HG03135 (cell line): ENCODE measurements at regions not wholly inside any gene's neighbourhood (a gene's known extent, or its start where the extent isn't known, plus 50 kb on each side); places are given as distances from the start of the nearest gene placed in this dataset.

Experiments used
- ATAC-seq: cut with Tn5 transposase; IDR thresholded peaks from one replicate; pipeline ENCODE4 v1.9.1; 2021; ENCODE audit warnings: mild to moderate bottlenecking, moderate library complexity; ENCODE audit not compliant: unreplicated experiment

DNA sequence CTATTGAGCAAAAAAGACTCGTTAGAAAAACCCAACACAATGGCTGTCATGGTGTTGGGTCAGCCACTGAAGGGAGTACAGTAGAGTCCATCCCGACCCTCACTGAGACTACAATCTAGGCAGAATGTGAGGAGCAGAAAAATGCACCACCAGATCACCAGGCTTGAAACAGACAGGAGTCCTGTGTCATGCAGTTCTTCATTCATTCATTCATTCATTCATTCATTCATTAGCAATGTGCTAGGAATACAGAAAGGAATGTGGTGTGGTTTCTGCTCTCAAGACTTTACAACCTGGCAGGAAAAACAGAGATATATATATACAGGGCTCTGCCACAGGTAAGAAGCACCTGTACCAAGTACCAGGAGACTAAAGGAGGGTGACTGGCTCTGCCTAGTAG lies 392.3 kb downstream of the OMA1 start:
- ATAC-seq: no peak

DNA sequence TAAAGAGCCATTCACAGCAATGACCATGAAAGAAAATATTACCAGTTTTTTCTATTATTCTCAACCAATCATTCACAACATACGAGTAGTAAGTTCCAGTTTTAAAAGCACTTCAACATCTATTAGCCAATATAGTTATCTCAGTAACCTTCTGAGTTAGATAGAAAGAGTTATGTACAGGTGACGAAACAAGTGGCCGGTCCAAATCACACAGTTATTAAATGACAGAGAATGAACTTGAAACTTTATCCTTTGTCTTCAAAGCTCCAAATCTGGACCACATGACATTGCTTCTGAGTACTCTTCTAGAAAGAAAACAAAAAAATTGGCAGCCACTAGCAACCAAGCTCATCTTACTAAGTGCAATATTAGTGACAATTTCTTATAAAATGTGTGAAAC lies 393.8 kb downstream of the OMA1 start:
- ATAC-seq: no peak

DNA sequence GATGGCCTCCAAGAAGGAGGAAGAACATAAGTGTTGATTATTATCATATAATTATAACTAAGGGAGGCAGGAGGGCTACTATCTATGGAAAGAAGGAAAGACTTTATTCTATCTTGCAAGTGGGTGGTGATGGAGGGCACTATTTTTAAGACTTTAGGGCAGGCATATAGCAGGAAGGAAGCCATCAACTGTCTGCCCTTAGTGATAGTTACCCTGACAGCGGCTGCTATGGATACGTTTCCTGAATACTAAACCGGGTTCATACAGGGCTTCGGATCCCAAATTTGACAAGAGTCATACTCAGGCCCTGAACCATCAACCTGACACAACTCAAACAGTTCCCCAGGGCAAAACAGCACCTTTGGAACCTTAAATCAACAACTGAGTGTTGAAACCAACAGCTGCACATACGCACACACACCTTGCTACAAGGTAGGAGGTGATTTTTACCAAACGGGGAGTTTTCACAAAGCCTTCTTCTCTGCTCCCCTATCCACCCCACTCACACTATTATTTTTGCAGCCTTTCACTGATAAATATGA lies 397.2 kb downstream of the OMA1 start:
- no peak for ATAC-seq

DNA sequence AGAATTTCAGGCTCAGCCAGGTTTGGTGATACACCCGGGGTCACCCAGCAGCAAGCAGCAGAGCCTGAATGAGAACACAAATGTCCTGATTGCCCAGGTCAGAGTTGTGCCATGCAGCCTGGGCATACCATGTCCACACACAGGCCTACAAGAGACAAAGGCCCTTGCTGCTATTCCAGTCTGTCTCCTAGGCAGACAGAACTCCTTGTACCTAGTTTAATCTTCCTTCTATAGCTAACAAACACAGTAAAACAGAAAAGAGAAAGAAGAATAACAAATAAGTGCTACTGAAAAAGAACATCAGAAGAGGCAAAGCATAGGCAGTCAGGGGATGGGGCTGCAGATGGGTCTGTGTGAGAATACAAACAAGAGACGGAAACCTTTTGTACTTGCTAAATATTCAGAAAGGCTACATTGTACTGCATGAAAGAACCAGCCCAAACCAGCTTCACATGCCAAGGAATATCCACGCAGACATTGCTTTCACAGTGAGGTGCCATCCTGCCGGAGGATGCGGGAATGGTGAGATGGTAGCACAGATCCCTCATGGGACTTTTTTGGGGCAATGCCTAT lies 401.7 kb downstream of the OMA1 start:
- ATAC-seq: no peak

DNA sequence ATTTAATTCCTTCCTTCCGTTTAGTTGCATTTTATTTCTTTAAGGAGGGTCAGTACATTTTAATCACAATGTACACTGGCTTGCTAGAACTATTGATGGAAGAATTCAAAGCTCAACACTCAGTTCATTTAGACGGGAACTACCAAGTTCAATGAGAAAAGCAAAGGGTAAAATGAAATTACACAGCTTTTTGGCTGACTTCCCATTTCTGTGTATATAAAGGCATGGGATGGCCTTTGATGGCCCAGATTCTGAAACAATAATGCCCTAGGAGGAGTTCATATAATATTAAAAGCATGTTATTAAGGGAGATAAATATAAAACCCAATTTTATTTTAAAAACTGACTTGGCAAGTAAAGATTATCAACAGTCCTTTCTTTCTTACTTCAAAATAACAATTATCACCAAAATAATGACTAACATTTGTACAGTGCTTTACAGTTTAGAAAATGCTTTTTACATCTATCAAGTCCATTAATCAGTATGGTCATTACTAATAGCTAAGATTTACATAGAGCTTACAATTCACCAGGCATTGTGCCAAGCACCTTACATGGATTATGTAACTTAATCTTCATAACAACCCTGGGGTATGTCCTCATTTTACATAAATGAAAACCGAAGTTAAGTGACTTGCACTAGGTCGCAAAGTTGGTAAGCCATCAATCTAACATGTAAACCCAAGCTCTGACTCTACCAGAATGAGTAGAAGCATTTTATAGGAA lies 402.4 kb downstream of the OMA1 start:
- ATAC-seq: no peak

DNA sequence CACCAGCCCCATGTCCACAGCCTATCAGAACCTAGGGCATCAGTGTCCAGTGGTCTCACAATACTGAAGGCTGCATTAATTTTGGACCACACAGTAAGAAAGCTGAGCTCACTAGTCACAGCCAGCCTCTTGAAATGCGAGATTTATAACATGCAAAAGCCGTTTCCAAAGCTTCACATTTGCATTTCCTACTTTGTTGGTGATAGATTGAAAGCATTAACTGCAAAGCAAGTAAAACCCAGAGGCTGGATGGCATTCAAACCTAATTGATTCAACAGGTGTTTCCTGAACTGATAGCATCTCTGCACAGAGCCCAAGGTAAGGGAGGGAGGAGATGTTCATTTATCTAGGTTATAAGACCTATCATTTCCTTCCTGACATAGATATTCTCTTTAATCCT lies 410.1 kb downstream of the OMA1 start:
- ATAC-seq: no peak

DNA sequence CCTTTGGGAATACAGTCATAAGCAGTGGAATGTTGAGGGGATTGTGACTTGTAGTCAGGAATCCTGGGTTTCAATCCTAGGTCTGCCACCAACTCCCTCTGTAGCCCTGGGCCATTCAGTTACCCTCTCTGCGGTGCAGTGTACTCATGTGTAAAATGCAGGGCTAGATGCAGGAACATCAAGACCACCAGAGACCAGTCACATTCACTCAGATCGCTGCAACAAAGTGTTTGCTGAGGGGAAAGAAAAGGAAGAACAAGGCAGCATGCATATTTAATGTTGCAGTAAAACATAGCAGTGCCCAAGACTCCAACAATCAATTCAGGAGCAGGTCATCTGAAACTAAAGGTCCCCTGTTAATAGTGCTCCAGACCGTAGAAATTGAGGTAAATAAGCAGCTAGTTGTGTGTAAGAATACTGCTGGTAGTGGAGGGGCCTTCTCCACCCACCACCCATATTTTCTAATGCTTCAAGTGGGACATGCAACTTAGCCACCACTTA lies 410.7 kb downstream of the OMA1 start:
- no peak for ATAC-seq

DNA sequence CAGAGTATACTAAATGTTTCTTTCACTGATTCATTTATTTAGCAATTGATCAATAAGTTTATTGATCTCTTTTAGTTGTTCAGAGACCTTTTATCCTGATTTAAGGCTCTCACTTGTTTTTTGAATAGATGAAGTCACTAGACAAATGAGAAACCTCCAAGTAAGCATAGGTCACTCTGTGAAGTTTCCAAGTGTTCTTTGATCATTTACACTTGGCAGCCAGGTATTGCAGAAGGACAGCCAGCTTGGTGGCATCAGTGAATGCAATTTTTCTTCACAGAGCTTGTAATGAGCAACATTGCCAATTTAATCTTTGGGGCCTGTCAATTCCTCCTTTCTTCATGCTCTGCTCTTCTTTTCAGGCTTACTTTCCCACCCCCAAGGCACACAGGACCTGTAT lies 413.0 kb downstream of the OMA1 start:
- ATAC-seq: no peak

DNA sequence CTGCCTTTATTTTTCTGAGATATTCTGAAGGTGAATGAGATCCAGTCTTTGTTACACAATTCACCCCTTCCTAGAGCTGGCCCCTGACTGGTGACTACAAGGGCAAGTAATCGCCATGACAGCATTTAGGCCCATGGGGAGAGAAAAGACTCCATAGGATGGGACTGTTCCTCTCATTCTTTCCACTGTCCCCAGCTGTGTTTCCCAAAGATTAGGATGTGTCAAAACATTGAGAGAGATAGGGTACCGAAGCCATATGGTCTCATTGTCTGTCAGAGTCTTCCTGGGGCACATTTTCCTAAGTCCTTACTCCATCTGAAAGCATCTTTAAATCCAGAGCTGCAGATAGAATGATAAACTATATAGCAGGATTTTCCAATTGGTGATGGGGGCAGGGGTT lies 423.5 kb downstream of the OMA1 start:
- ATAC-seq: no peak

DNA sequence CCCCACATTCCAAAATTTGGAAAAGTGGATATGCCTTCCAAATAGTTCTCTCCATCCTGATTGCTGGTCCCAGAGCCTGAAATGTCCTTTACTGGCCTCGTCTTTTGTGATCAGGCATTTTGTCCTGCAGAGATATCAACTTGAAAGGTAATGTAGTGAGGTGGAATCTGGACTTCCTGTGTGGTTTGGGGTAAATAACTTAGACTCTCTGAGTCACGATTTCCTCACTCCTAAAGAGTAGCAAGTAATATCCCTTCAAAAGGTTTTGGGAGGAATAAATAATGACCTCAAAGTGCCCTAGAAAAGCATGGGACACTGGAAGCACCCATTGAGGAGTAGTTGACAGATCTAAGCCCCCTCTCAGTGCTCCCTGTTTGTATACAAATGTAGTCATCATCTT lies 426.6 kb downstream of the OMA1 start:
- no peak for ATAC-seq

DNA sequence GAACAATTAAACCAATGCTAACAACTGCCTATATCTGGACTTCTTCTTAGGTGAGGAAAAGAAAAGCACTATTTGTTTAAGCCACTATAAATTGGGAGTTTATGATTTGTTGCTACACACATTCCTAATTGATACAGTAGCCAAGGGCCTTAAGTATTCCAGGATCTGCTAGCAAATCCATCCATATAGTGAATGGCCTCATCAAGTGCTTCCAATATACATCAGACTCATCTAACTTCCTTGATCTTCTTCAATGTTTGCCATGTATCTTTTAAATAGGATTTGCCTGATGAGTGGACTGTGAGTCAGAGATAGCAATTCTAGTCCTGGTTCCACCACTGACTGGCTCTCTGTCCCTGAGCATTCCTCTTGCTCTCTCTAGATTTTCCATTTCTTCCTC lies 430.2 kb downstream of the OMA1 start:
- ATAC-seq: no peak

DNA sequence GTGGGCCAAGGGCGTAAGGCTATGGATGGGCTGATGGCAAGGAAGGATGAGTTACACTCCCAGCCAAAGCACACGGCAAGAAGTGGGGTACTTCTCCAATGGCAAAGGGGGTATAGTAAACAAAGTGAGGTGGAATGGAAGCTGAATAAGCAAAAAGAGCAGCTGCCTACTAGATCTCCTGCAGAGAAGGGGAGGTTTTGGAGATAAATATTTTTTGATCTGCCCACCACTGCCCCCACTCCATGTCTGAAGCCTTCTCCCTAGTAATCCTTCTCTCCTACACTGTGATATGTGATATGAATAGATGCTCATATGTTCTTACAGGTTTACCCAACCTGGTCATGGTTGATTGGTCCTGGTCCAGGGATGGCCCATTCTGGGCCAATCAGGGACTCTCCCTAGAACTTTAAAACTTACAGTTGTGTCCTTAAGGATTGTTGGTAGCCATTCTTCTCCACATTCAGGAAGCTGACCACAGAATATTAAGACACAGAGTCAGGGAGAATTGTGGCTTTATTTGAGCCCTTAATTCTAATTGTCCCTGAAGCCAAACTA lies 436.8 kb downstream of the OMA1 start:
- ATAC-seq: no peak

DNA sequence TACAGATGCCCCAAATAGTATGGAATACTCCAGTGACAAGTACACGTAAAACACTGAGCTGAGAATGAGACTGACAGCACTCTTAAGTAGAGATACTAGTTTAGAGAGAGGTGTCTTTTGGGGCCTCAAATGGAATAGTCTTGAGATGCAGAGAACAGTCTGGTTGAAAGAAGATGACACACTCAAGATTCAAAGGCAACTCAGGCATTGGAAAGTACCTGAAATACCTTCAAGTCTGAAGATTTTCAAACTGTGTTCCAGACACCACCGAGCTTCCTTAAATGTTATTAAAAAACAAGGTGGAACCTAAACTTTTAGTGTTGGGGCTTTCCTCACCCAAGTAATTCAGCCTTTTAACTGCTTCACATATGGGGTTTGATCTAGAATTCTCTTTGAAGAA lies 437.7 kb downstream of the OMA1 start:
- ATAC-seq: no peak

DNA sequence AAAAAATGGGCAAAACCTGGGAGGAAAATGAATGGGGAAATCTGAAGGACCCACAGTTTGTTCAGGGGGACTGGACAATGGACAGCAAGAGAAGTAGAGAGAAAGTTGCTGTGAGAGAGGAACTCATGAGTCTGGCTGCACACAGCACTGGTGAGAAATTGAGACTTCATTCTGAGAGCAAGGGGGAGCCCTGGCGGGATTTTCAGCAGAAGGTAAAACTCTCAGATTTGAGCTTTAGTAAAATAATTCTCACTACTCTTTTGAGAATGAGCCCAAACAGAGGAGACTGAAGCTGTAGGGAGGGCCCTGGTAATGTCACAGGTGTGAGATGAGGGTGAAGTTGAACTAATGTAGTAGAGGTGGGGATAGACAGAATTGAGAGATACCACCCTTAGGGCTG lies 438.6 kb downstream of the OMA1 start:
- no peak for ATAC-seq

DNA sequence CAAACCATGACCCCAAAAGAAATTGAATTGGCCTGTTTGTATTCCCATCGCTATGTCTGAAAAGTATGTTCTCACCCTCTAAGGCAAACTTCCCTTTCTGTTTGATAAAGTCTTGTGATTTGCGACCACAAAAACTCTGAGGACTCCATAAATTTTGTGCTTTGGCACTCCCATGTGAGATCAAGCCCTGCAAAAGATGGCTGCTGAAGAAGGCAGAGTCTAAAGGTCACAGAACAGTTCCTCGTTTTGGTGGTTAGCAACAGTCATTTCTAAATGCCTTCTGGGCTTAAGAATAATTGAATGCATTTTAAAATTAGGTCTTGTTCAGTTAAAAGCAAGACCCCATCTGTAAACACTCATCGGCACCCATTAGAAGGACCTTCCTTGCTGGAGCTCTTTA lies 441.6 kb downstream of the OMA1 start:
- peak; percentile 58 for ATAC-seq

DNA sequence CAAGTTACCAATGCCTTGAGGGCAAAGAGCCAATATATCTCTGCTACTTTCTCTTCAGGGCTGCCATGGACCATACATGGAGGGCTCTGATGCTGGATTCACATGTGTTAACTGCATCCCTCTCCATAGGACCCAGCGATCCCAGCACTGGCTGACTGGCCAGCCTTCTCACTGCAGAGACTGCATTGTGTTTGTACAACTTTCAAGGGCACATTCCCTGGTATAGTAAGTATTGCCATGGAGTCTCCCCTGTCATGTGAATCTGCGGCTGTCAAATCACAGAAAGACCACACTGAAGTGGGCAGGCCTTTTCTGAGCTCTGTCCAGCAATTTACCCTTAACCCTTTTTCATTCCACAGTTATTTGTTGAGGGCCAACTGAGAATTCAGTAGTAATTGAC lies 449.8 kb downstream of the OMA1 start:
- ATAC-seq: no peak

DNA sequence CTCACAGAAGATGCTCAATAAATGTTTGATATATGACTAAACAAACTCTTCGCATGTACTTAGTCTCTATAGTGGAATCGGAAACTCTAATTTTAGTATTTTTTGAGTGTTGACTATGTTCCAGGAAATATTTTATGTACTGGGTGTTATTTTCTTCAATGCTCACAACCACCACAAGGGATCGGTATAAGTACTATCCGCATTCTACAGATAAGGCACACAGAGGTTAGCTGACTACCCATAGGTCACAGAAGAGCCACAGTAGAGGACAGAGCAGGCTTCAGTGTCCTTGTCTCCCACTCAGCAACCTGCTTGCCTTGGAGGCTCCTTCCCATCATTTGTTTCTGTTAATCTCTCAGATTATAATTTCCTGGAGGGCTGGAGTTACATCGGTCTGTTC lies 451.3 kb downstream of the OMA1 start:
- ATAC-seq: no peak

DNA sequence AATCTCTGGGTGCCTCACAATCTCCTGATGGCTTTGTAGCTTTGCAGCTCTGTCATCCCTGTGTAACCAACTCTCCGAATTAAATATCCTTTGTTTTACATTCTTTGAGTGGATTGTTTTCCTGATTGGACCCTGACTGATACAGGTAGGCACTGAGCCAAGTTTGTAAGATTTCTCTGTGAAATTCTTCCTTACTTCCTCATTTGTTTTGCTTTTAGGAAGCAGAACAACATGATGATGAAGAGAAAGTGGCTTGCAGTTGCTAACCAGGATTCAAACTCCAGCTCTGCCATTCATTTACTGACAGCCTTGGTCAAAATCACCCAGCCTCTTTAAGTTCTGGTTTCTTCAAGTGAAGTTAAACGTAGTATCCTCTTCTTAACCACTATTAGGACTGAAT lies 452.3 kb downstream of the OMA1 start:
- ATAC-seq: no peak

DNA sequence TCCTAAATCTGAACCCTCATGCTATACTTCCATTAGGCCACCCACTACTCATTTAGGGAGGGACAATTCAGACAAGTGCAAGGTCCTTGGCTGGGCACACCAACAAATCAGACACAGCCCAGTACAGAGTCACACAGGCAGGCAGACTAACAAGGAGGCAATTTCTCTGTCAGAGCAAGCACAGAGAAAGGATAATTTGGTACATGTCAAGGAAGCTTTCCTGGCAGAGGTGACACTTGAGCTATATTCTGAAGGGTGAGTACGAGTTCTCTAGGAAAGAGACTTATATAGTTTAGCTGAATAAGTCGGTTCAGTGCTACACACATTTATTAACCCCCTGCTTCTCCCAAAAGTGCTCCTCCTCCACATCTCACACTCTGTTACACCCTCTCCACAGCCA lies 455.9 kb downstream of the OMA1 start:
- no peak for ATAC-seq

DNA sequence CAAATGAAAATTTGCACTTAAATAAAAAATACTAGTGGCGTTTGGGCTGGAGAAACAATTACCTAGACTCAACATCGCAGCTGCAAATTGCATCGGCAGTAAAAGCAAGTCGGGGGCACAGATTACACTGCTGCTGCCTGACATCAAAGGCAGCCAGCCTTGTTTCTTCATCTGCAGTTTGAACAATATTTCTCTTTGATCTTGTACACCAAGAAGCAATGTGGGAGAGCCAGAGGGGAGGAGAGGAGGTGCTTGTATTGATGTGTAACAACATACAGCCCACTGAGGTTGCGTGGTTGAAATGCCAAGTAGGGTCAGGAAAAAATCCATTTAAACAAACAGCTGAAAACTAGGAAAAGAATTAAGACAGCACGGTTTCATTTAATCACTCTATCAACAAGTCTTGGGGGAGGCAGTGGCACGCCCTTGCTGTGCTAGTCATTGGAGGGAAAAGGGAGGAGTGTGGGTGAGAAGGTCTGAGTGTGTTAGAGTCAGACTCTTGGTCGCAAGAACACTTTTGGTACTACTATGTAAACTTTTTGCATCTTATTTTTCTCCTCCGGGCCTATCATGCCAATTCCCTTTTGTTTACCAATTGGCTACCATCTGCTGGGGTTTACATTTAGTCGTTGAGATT lies 456.5 kb downstream of the OMA1 start:
- no peak for ATAC-seq

DNA sequence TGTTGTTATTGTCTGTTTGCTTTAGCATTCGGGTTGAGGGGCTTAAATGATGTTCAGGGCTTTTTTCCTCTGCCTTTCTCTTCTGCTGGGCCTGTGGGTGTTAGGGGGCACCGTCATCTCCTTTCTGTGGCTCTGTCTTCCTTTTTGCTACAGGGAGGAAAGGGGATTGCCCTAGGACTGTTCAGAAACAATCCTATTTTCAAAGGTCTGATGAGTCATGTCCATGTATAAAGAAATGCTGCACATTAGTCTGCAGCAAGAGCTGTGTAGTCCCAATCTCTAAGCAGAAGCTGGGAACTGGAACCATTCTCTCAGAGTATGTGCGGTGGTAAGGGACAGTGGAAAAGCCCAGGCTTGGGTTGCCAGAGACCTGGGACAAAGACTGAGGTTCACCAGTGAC lies 462.3 kb downstream of the OMA1 start:
- ATAC-seq: no peak

DNA sequence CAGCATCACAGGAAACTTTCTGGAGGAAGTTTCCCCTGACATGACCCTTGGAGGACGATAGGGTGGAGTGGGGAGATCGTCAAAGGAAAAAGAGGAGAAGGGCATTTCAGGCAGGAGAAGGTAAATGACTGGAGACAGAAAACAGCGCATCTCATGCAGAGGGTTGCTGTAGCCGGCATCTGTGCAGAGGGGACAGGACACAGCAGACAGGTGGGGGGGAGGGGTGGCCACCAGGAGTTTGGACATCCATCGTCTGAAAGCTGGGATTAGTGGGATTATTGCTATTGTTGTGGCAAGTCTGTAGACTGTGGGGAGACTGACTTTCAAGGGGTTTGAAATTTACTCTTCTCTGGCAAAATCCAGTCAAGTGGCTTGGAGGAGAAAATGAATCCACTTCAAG lies 463.9 kb downstream of the OMA1 start:
- ATAC-seq: no peak
